GM10266 (cell line): ENCODE measurements at regions not wholly inside any gene's neighbourhood (a gene's known extent, or its start where the extent isn't known, plus 50 kb on each side); places are given as distances from the start of the nearest gene placed in this dataset.

Experiments
- DNase-seq: peaks from one replicate; pipeline ENCODE4 v3.0.0; 2012; ENCODE audit errors: extremely low spot score
- CTCF ChIP-seq: IDR thresholded peaks from 2 replicates; pipeline ENCODE4 v1.5.1; 2012; ENCODE audit warnings: mild to moderate bottlenecking, low read depth; ENCODE audit not compliant: control insufficient read depth, insufficient read depth; ENCODE audit errors: missing control alignments

DNA sequence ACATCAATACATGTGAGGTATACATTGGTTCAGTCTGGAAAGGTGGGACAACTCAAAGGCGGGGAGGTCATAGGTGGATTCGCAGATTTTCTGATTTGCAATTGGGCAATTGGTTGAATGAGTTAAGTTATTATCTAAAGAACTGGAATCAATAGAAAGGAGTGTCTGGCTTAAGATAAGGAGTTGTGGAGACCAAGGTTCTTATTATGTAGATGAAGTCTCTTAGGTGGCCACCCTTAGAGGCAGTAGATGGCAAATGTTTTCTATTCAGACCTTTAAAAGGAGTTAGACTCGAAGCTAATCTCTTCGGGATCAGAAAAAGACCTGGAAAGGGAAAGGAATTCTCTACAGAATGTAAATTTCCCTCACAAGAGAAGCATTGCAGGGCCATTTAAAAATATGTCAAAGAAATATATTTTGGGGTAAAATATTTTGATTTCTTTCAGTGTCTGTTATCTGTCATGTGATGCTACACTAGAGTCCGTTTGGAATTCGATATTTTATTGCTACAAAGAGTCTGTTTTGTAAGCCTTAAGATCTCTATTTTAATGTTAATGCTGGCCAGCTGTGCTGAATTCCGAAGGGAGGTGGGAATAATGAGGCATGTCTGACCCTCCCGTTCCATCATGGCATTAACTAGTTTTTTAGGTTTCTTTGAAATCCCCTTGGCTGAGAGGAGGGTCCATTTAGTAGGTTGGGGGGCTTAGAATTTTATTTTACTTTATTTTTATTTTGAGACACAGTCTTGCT, 265.1 kb downstream of the PTPRU start:
- TF ChIP-seq CTCF: no peak
- no peak for DNase-seq

DNA sequence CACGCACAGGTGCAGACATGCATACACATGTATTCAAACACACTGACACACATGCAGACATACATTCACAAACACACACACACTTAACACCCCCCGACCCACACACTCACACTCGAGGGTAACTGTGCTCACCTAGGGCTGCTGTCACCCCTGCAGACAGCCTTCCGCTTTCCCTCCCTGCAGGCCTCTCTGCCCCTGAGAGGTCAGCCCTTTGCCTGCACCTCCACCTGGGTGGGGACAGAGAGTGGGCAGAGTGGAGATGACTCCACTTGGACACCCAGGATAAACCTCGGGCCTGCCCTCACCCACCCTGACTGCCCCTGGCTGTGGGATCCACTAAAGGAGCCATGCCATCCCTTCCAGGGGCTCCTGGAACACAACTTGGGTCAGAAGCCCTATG, 264.3 kb downstream of the PTPRU start:
- DNase-seq: no peak
- no peak for TF ChIP-seq CTCF

- TF ChIP-seq CTCF: no peak
These were observed 263.7 kb downstream of the PTPRU start for GRCh38 chr1:29500041-29500440.

GRCh38 chr1:29499104-29499650, 262.9 kb downstream of the PTPRU start:
- no peak for DNase-seq
- TF ChIP-seq CTCF: no peak

More at GRCh38 chr1:29500041-29500440, 263.7 kb downstream of the PTPRU start:
- no peak for DNase-seq

DNA sequence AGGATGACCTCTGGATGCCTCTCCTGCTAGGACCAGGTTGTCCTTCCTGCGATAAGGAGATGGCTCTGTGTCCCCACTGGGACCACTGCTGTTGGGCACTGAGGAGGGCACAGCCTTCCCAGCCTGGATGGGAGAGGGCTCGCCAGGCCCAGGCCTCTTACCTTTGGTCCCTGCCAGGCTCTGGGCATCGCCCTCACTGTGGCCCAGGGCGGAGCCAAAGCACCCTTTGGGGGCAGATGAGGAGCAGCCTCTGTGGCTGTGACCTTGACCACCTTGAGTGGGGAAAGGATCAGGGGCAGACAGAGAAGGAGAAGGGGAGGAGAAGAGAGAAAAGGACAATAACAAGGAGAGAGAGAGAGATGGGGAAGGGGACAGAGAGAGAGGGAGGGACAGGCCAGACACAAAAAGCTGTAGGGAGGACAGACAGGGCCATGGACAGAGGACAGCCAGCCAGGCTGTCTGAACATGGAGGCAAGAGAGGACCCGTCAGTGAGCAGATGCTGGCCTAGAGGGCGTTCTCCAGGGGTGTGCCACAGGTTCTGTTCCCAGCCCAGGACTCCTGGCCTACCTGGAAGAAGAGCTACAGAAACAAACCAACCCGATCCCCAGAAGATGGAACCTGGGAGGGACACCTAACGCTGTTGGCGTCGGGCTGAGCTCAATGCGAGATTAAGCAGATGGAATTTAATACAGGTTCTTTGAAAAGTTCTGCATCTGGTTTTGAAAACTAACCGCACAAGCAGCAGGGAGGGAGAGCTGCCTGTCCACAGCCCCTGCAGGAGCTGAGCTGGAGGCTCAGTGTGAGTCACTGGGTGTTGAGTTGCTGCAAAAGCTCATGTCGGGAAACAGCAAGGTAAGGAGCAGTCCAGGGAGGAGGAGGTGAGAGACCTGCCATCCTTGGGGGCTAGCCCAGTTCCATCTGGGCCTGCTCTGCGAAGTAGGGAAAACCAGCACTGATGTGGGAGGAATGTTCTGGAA, 262.1 kb downstream of the PTPRU start:
- DNase-seq: no peak
- no peak for TF ChIP-seq CTCF

DNA sequence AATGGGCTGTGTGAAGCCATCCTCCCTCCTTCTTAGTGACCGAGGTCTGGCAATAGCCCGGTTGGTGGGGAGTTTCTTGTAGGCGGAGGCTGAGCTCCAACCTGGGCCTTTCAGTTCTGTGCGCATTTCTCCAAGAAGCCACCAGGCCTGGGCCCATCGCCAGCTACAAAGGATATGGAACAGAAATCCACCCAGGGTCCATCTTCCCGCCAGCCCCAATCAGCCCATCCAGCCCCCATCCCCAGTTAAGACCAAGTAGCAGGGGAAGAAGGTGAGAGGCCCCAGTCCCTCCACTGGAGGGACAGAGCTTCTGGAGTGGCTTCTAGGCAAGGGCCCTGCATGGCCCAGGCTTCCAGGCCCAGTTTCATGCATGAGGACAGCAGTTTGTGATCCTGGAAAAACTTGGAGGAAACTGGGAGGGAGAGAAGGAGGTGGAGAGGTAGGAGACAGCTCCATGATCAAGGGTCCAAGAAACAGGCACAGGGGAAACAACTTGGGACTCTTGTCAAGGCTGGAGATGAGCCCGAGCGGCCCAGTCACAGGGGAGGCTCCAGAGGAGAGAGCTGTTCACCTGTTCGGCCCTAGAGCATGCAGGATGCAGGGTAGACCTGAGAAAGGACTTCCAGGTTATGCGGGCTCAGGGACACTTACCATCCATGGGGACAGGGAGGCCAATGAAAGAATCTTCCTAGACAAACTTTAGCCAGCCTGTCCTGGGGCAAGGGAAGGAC, 261.2 kb downstream of the PTPRU start:
- TF ChIP-seq CTCF: no peak
- no peak for DNase-seq
